Lung (tissue), 11 donors: ENCODE measurements at regions not wholly inside any gene's neighbourhood (a gene's known extent, or its start where the extent isn't known, plus 50 kb on each side); places are given as distances from the start of the nearest gene placed in this dataset.
"Not testable (repeated sequence)": the region's sequence is repeated elsewhere in the genome, so short reads cannot be mapped to it uniquely, and the experiment has no call there.

Experiments
- ATAC-seq: fragments of 200-7000 bp; cut with Tn5 transposase; one replicate; pipeline ENCODE4 v1.9.1; 2020; ENCODE audit warnings: moderate number of reproducible peaks; ENCODE audit not compliant: insufficient read depth, low FRiP score
- DNase-seq, 3 donors: peaks; one replicate each; pipeline ENCODE4 v3.0.0-alpha.2; 2013 to 2017
- H3K27ac ChIP-seq, 2 donors: one replicate each; pipeline ENCODE4 v1.5.1; 2013; ENCODE audit warnings: mild to moderate bottlenecking in 2 of 2, moderate library complexity in 2 of 2, control low read depth in 1 of 2, inconsistent platforms in 1 of 2, low read depth in 1 of 2, low read length in 1 of 2
- H3K27me3 ChIP-seq, 3 donors: one replicate each; pipeline ENCODE4 v1.5.1; 2013; ENCODE audit warnings: low read length in 2 of 3; ENCODE audit not compliant: control insufficient read depth in 3 of 3, insufficient read depth in 3 of 3
- H3K36me3 ChIP-seq, 4 donors: one replicate each; pipeline ENCODE4 v1.5.1; 2013; ENCODE audit warnings: low read length in 4 of 4, mild to moderate bottlenecking in 1 of 4, moderate library complexity in 1 of 4; ENCODE audit not compliant: control insufficient read depth in 4 of 4, insufficient read depth in 4 of 4
- H3K4me1 ChIP-seq, 5 donors: one replicate each; pipeline ENCODE4 v1.5.1; 2013; ENCODE audit warnings: low read length in 5 of 5, mild to moderate bottlenecking in 2 of 5, moderate library complexity in 1 of 5; ENCODE audit not compliant: control insufficient read depth in 5 of 5, insufficient read depth in 5 of 5
- H3K4me3 ChIP-seq: one replicate; pipeline ENCODE4 v1.5.1; 2013; ENCODE audit warnings: mild to moderate bottlenecking, control low read depth, moderate library complexity
- H3K9ac ChIP-seq, 2 donors: one replicate each; pipeline ENCODE4 v1.5.1; 2013; ENCODE audit warnings: low read length in 2 of 2, control low read depth in 1 of 2; ENCODE audit not compliant: insufficient read depth in 1 of 2
- H3K9me3 ChIP-seq, 4 donors: one replicate each; pipeline ENCODE4 v1.5.1; 2013; ENCODE audit warnings: low read length in 3 of 4, mild to moderate bottlenecking in 1 of 4, moderate library complexity in 1 of 4; ENCODE audit not compliant: control insufficient read depth in 4 of 4, insufficient read depth in 3 of 4
- CTCF ChIP-seq: IDR thresholded peaks from 2 replicates; pipeline ENCODE4 v1.5.1; 2012; ENCODE audit warnings: mild to moderate bottlenecking; ENCODE audit errors: control extremely low read depth, extremely low read depth
- WGBS, 2 donors: extraction: QIAGEN DNeasy Blood & Tissue Kit; methylation state at CpG; one replicate each; pipeline ENCODE4 v1.1.7; 2013; 5-methylcytosine and 5-hydroxymethylcytosine counted together
- donor health status: control.
- donor health status: control.
- donor health status: Bipolar disorder and iron deficiency.
- donor health status: healthy.
- donor health status: DM: yes; HTN: yes; CAD: no.

- H3K27me3 ChIP-seq: no peaks in the 10 kb centered on the region
- no peak for DNase-seq
- H3K9ac ChIP-seq: no peak overlapping the region
- 71 to 73% methylated on average over 6 of the region's 6 CpGs for WGBS, 2 donors
- H3K4me3 ChIP-seq: no peak overlapping the region
- no peak overlapping the region for H3K27ac ChIP-seq
- no peak for ATAC-seq
- TF ChIP-seq CTCF: no peak
- no peaks in the 10 kb centered on the region for H3K4me1 ChIP-seq
- H3K9me3 ChIP-seq: peaks cover 0 to 5% (median under 1%) of the 10 kb centered on the region in 4 donors
- H3K36me3 ChIP-seq: no peaks in the 10 kb centered on the region
Measured at GRCh38 chr2:391696-392095, 103.8 kb upstream of the ALKAL2 start.

- DNase-seq: no peak
- WGBS, 2 donors: 89 to 93% methylated on average over 14 of the region's 14 CpGs
Measured at GRCh38 chr2:390959-391358, 103.1 kb upstream of the ALKAL2 start.

GRCh38 chr2:389985-390384, 102.1 kb upstream of the ALKAL2 start:
- H3K27ac ChIP-seq, H3K4me1 ChIP-seq, H3K9ac ChIP-seq, H3K4me3 ChIP-seq, H3K27me3 ChIP-seq, H3K9me3 ChIP-seq, DNase-seq, H3K36me3 ChIP-seq, ATAC-seq: not testable (repeated sequence)
- 97 to 98% methylated on average over 15 of the region's 15 CpGs for WGBS, 2 donors

More at GRCh38 chr2:390959-391358, 103.1 kb upstream of the ALKAL2 start:
- no peak for TF ChIP-seq CTCF
- Histone ChIP-seq H3K27me3 (no peaks in the 10 kb centered on the region), H3K4me1 (no peaks in the 10 kb centered on the region), H3K36me3 (no peaks in the 10 kb centered on the region), H3K9me3 (peaks cover 0 to 5% (median under 1%) of the 10 kb centered on the region in 4 donors), H3K4me3 (no peak overlapping the region), H3K27ac (no peak overlapping the region), H3K9ac (no peak overlapping the region)
- no peak for ATAC-seq

GRCh38 chr2:388752-389151, 100.9 kb upstream of the ALKAL2 start:
- H3K36me3 ChIP-seq, H3K27ac ChIP-seq, ATAC-seq, H3K9me3 ChIP-seq, H3K9ac ChIP-seq, H3K4me1 ChIP-seq, DNase-seq, H3K4me3 ChIP-seq, H3K27me3 ChIP-seq: not testable (repeated sequence)
- 97 to 98% methylated on average over 24 of the region's 24 CpGs for whole genome bisulfite sequencing, 2 donors

- no peaks in the 10 kb centered on the region for H3K4me1 ChIP-seq
- DNase-seq (no peak), ATAC-seq (no peak)
- no peak for TF ChIP-seq CTCF
- H3K9ac ChIP-seq: no peak overlapping the region
- no peak overlapping the region for H3K27ac ChIP-seq
- H3K27me3 ChIP-seq: no peaks in the 10 kb centered on the region
- peaks cover 0 to 5% (median under 1%) of the 10 kb centered on the region in 4 donors for H3K9me3 ChIP-seq
- H3K36me3 ChIP-seq: no peaks in the 10 kb centered on the region
- no peak overlapping the region for H3K4me3 ChIP-seq
- WGBS, 2 donors: 90 to 94% methylated on average over 18 of the region's 18 CpGs
Measured at GRCh38 chr2:387980-388421, 100.1 kb upstream of the ALKAL2 start.
